ENCODE measurements at regions not wholly inside any gene's neighbourhood (a gene's known extent, or its start where the extent isn't known, plus 50 kb on each side); places are given as distances from the start of the nearest gene placed in this dataset.

DNA sequence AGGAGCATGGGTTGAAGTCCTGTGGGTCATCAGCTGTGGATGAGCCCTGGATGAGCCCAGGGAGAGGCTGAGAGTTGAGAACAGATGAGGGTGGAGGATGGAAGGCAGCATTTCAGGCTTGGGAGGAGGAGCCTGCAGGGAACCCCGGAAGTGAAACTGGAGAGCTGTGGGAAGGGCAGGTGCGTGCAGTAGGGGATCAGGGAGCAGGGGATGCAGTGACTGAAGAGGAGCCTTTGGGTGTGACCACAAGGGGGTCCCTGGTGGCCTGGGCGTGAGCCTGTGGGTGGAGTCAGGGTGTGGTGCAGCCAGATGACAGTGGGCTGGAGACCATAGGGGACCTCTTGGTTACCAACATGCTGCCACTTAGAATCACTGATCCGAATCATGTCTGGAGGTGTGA is 115.5 kb downstream of the PAPOLA start:
- FAIRE-seq = no peak
- Histone ChIP-seq H3K4me1 (ENCODE audit: control insufficient read depth in 3 of 3, insufficient read depth in 2 of 3, low read depth in 1 of 3, low read length in 2 of 3) (no peaks in the 10 kb centered on the region), H3K27ac (ENCODE audit: low read depth in 1 of 3, low read length in 2 of 3) (no peak overlapping the region), H3K4me3 (ENCODE audit: low read depth in 1 of 3, low read length in 3 of 3) (no peak overlapping the region), H3K36me3 (ENCODE audit: control insufficient read depth in 3 of 3, insufficient read depth in 2 of 3, low read depth in 1 of 3, low read length in 3 of 3) (no peaks in the 10 kb centered on the region), H3K9me3 (ENCODE audit: control insufficient read depth in 2 of 2, insufficient read depth in 1 of 2, low read depth in 1 of 2, low read length in 1 of 2) (no peaks in the 10 kb centered on the region), H3K27me3 (ENCODE audit: control insufficient read depth in 3 of 3, insufficient read depth in 3 of 3, low read length in 3 of 3) (peaks cover 0 to 2% (median 0%) of the 10 kb centered on the region in 3 donors)
- DNase-seq = no peak
- WGBS, 3 donors = 37 to 62% (median 52%) methylated on average over 4 of the region's 4 CpGs

DNA sequence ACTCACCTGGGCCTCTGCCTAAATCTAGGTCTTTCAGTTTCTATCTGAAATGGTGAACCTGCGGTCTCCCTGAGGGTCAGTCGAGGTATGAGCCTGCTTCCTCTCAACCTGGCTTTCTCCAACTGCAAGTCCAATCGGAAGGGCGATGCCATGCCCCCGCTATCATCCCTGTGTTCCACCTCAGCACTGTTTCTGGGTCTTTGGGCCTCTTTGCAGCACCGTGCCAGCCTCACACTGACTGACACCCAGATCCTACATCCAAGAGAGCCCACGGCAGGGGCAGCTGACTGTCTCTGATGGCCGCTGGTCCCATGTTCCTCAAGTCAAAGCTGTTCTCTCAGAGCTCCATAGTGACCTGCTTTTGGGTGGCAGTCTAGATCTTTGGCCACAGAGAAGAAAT is 120.7 kb downstream of the PAPOLA start:
- DNase-seq (no peak), FAIRE-seq (no peak)
- H3K4me3 ChIP-seq (ENCODE audit: low read depth in 1 of 3, low read length in 3 of 3) = no peak overlapping the region
- H3K27me3 ChIP-seq (ENCODE audit: control insufficient read depth in 3 of 3, insufficient read depth in 3 of 3, low read length in 3 of 3) = peaks cover 0 to 4% (median 0%) of the 10 kb centered on the region in 3 donors
- no peak overlapping the region for H3K27ac ChIP-seq (ENCODE audit: low read depth in 1 of 3, low read length in 2 of 3)
- WGBS, 3 donors = 85 to 89% (median 87%) methylated on average over 8 of the region's 8 CpGs
- no peaks in the 10 kb centered on the region for H3K9me3 ChIP-seq (ENCODE audit: control insufficient read depth in 2 of 2, insufficient read depth in 1 of 2, low read depth in 1 of 2, low read length in 1 of 2)
- no peaks in the 10 kb centered on the region for H3K4me1 ChIP-seq (ENCODE audit: control insufficient read depth in 3 of 3, insufficient read depth in 2 of 3, low read depth in 1 of 3, low read length in 2 of 3)
- H3K36me3 ChIP-seq (ENCODE audit: control insufficient read depth in 3 of 3, insufficient read depth in 2 of 3, low read depth in 1 of 3, low read length in 3 of 3) = no peaks in the 10 kb centered on the region

DNA sequence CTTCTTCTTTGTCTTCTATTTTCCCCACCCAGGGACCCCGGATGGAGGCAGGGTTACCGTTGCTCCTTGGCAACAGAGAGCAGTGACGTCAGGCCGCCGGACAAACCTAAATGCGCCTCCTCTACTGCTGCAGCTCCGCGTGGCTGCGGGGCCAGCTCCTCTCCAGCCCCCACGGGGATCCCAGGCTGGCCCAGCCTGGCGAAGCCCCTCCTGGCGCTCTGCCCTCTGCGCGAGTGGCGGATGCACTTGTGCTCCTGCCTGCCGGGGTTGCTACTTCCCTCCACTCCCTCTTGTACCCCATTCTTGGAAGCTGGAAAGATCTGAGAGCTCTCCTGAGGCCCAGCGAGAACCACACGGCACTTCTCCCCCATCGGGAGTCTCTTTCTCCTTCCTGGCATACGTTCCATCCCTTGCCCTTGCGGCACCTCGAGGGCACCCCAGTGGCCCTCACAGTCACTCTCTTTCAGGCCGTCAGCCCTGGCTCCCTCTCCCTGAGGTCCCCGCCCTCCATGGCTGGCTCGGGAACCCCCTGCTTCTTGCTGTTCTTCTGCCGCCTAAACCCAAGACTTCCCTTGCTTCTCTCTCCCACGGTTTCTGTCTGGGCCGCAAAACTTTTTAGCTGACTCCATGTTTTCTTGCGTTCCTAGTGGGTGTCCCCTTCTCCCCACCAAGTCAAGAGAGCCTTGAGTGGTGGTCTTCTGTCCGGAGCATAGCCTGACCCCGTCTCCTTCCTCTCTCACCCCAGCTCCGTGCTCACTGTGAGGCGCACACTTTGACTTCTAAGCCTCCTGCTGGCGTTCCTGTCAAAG is 121.7 kb downstream of the PAPOLA start:
- Histone ChIP-seq H3K9me3 (ENCODE audit: control insufficient read depth in 2 of 2, insufficient read depth in 1 of 2, low read depth in 1 of 2, low read length in 1 of 2) (no peaks in the 10 kb centered on the region), H3K4me3 (ENCODE audit: low read depth in 1 of 3, low read length in 3 of 3) (no peak overlapping the region), H3K27ac (ENCODE audit: low read depth in 1 of 3, low read length in 2 of 3) (no peak overlapping the region), H3K27me3 (ENCODE audit: control insufficient read depth in 3 of 3, insufficient read depth in 3 of 3, low read length in 3 of 3) (peaks cover 0 to 5% (median 0%) of the 10 kb centered on the region in 3 donors), H3K36me3 (ENCODE audit: control insufficient read depth in 3 of 3, insufficient read depth in 2 of 3, low read depth in 1 of 3, low read length in 3 of 3) (no peaks in the 10 kb centered on the region), H3K4me1 (ENCODE audit: control insufficient read depth in 3 of 3, insufficient read depth in 2 of 3, low read depth in 1 of 3, low read length in 2 of 3) (no peaks in the 10 kb centered on the region)
- DNase-seq (no peak), FAIRE-seq (no peak)
- 80 to 85% (median 82%) methylated on average over 32 to 34 of the region's 34 CpGs for WGBS, 3 donors

DNA sequence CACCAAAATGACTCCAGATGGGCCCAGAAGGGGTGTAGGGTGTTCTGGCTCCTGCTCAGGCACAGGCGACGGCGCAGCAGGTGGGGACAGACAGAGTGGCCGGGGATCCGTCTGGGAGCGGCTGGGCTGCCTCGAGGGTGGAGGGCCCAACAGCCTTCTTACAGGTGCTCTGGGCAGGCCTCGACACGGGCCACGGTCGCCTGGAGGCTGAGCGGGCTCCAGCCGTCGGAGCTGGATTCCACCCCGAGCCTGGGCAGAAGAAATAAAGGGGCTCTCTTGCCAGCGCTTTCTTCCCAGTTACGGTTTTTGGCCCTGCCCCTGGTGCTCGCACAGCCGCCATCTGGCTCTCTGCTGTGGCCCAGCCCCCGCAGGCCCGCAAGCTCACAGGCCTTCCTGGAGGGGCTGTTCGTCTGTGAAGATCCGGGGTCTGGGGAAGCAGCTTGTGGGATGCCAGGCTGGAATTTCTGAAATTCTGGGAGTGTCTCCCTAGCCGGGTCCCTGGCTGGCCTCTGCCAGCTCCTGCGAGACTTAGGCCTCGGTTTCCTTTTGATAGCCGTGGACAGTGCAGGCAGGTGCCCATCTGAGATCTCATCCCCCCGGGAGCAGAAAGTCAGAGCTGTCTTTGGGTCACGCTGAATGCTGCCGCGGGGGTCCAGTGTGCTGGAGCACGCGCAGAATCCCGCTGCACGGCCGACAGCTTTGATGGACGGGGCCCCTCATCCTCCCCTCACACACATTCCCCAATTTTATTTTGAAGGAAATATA is 122.7 kb downstream of the PAPOLA start:
- H3K4me1 ChIP-seq (ENCODE audit: control insufficient read depth in 3 of 3, insufficient read depth in 2 of 3, low read depth in 1 of 3, low read length in 2 of 3) = no peaks in the 10 kb centered on the region
- H3K36me3 ChIP-seq (ENCODE audit: control insufficient read depth in 3 of 3, insufficient read depth in 2 of 3, low read depth in 1 of 3, low read length in 3 of 3) = no peaks in the 10 kb centered on the region
- no peaks in the 10 kb centered on the region for H3K9me3 ChIP-seq (ENCODE audit: control insufficient read depth in 2 of 2, insufficient read depth in 1 of 2, low read depth in 1 of 2, low read length in 1 of 2)
- no peak overlapping the region for H3K27ac ChIP-seq (ENCODE audit: low read depth in 1 of 3, low read length in 2 of 3)
- DNase-seq (no peak), FAIRE-seq (no peak)
- WGBS, 3 donors = 68 to 85% (median 78%) methylated on average over 37 of the region's 37 CpGs
- H3K4me3 ChIP-seq (ENCODE audit: low read depth in 1 of 3, low read length in 3 of 3) = no peak overlapping the region
- H3K27me3 ChIP-seq (ENCODE audit: control insufficient read depth in 3 of 3, insufficient read depth in 3 of 3, low read length in 3 of 3) = peaks cover 0 to 5% (median 0%) of the 10 kb centered on the region in 3 donors

DNA sequence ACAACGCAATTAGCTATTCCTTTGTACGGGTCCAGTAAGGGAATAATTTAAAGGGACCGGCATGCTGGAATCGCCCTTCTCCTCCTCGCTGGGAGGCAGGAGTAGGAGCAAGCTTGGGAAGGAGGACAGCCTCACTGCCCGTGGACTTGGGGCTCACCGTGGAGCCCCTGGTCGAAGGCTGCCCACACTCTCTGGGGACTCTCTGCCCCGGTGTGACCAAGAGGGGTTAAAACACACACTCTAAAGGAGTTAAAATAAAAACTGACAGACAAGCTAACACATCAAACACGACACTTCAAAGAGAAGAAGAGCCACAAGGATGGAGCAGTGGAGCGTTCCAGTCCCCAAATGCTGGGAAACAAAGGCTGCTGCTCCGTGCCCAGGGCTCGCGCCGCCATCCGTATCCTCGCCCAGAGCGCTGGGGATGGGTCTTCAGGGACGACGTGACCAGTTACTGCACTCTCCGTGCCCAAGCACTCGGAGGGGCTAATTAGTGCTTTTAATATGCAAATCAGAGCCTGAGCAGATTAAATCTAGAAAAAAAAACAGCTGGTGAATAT is 123.3 kb downstream of the PAPOLA start:
- DNase-seq = no peak
- Histone ChIP-seq H3K27ac (ENCODE audit: low read depth in 1 of 3, low read length in 2 of 3) (no peak overlapping the region), H3K27me3 (ENCODE audit: control insufficient read depth in 3 of 3, insufficient read depth in 3 of 3, low read length in 3 of 3) (peaks cover 0 to 5% (median 0%) of the 10 kb centered on the region in 3 donors), H3K36me3 (ENCODE audit: control insufficient read depth in 3 of 3, insufficient read depth in 2 of 3, low read depth in 1 of 3, low read length in 3 of 3) (no peaks in the 10 kb centered on the region), H3K4me1 (ENCODE audit: control insufficient read depth in 3 of 3, insufficient read depth in 2 of 3, low read depth in 1 of 3, low read length in 2 of 3) (no peaks in the 10 kb centered on the region), H3K9me3 (ENCODE audit: control insufficient read depth in 2 of 2, insufficient read depth in 1 of 2, low read depth in 1 of 2, low read length in 1 of 2) (peaks cover 0 to 4% of the 10 kb centered on the region in 2 donors), H3K4me3 (ENCODE audit: low read depth in 1 of 3, low read length in 3 of 3) (no peak overlapping the region)
- 71 to 76% (median 76%) methylated on average over 22 of the region's 22 CpGs for WGBS, 3 donors
- no peak for FAIRE-seq

DNA sequence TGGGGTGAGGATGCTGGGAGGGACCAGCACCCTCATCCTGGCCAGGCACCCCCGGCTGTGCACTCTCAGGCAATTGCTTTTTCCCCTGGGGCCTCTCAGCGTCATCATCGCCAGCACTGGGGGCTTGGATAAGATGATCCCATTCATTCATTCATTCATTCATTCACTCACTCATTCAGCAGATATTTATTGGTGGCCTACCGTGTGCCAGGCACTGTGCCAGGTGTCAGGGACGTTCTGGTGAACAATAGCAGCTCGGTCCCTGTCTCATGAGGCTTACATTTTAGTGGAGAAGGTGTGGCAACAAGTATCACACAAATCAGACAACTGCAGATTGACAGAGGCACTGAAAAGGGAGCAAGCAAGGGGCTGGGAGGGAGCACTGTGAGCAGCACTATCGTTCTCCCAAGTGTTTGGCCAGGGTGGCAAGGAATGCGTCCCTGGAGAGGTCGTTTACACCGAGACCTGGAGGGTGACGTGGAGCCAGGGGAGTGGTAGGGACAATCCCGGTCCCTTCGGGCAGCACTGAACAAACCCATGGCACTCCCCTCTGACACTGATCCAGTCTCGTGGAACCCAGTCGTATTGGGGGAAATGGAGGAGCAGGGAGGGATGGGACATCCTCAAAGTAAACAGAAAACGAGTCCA is 124.1 kb downstream of the PAPOLA start:
- Histone ChIP-seq H3K4me3 (ENCODE audit: low read depth in 1 of 3, low read length in 3 of 3) (no peak overlapping the region), H3K36me3 (ENCODE audit: control insufficient read depth in 3 of 3, insufficient read depth in 2 of 3, low read depth in 1 of 3, low read length in 3 of 3) (no peaks in the 10 kb centered on the region), H3K4me1 (ENCODE audit: control insufficient read depth in 3 of 3, insufficient read depth in 2 of 3, low read depth in 1 of 3, low read length in 2 of 3) (no peaks in the 10 kb centered on the region), H3K27ac (ENCODE audit: low read depth in 1 of 3, low read length in 2 of 3) (no peak overlapping the region), H3K27me3 (ENCODE audit: control insufficient read depth in 3 of 3, insufficient read depth in 3 of 3, low read length in 3 of 3) (peaks cover 0 to 5% (median 0%) of the 10 kb centered on the region in 3 donors), H3K9me3 (ENCODE audit: control insufficient read depth in 2 of 2, insufficient read depth in 1 of 2, low read depth in 1 of 2, low read length in 1 of 2) (peaks cover 0 to 4% of the 10 kb centered on the region in 2 donors)
- 44 to 61% (median 53%) methylated on average over 16 of the region's 16 CpGs for WGBS, 3 donors
- FAIRE-seq = no peak
- no peak for DNase-seq

DNA sequence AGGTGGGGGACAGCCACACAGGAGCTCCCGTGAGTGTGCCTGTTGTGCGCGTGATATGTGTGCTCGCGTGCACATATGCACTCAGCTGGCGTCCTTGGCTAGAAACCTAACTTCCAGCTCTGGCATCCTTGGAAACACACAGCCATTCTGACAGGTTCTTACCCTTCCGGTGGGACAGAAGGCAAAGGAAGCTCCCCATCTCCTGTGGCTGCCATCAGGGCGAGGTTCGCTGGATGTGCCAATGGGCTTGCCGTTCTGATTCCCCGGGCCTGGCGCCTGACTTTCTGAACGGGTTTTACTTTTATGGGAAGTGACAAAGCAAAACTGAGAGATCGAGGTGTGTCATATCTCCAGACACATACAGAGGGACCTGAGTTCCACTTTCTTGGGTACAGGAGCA is 124.7 kb downstream of the PAPOLA start:
- no peak for FAIRE-seq
- Histone ChIP-seq H3K27me3 (ENCODE audit: control insufficient read depth in 3 of 3, insufficient read depth in 3 of 3, low read length in 3 of 3) (peaks cover 0 to 5% (median 0%) of the 10 kb centered on the region in 3 donors), H3K9me3 (ENCODE audit: control insufficient read depth in 2 of 2, insufficient read depth in 1 of 2, low read depth in 1 of 2, low read length in 1 of 2) (peaks cover 0 to 4% of the 10 kb centered on the region in 2 donors), H3K36me3 (ENCODE audit: control insufficient read depth in 3 of 3, insufficient read depth in 2 of 3, low read depth in 1 of 3, low read length in 3 of 3) (no peaks in the 10 kb centered on the region), H3K4me1 (ENCODE audit: control insufficient read depth in 3 of 3, insufficient read depth in 2 of 3, low read depth in 1 of 3, low read length in 2 of 3) (no peaks in the 10 kb centered on the region), H3K4me3 (ENCODE audit: low read depth in 1 of 3, low read length in 3 of 3) (no peak overlapping the region), H3K27ac (ENCODE audit: low read depth in 1 of 3, low read length in 2 of 3) (no peak overlapping the region)
- DNase-seq = no peak
- 54 to 62% (median 56%) methylated on average over 14 of the region's 14 CpGs for WGBS, 3 donors

DNA sequence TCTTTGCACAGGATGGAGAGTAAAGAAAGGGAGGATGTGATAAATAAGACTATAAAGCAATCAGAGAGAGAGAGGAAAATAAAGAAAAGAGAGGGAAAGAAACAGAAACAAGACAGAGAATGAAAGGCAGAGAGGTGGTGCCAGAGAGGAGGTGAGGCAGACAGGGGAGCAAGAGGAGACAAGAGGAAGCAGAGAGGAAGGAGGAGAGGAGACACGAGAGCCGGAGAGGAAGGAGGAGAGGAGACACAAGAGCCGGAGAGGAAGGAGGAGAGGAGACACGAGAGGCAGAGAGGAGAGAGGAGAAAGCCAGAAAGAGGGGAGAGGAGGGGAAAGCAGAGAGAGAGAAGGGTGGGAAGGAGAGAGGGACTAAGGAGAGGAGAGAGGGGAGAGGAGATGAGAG is 125.2 kb downstream of the PAPOLA start:
- FAIRE-seq = no peak
- Histone ChIP-seq H3K27me3 (ENCODE audit: control insufficient read depth in 3 of 3, insufficient read depth in 3 of 3, low read length in 3 of 3) (peaks cover 0 to 5% (median 0%) of the 10 kb centered on the region in 3 donors), H3K9me3 (ENCODE audit: control insufficient read depth in 2 of 2, insufficient read depth in 1 of 2, low read depth in 1 of 2, low read length in 1 of 2) (peaks cover 0 to 4% of the 10 kb centered on the region in 2 donors), H3K4me1 (ENCODE audit: control insufficient read depth in 3 of 3, insufficient read depth in 2 of 3, low read depth in 1 of 3, low read length in 2 of 3) (no peaks in the 10 kb centered on the region), H3K36me3 (ENCODE audit: control insufficient read depth in 3 of 3, insufficient read depth in 2 of 3, low read depth in 1 of 3, low read length in 3 of 3) (no peaks in the 10 kb centered on the region), H3K27ac (ENCODE audit: low read depth in 1 of 3, low read length in 2 of 3) (no peak overlapping the region), H3K4me3 (ENCODE audit: low read depth in 1 of 3, low read length in 3 of 3) (no peak overlapping the region)
- no peak for DNase-seq
- 44 to 54% (median 47%) methylated on average over 4 of the region's 4 CpGs for WGBS, 3 donors
